Left renal pelvis (tissue), 4 donors: ENCODE measurements at regions not wholly inside any gene's neighbourhood (a gene's known extent, or its start where the extent isn't known, plus 50 kb on each side); places are given as distances from the start of the nearest gene placed in this dataset.

Source experiments
- DNase-seq, 4 donors: peaks; one replicate each; pipeline ENCODE4 v3.0.0-alpha.2; 2013; ENCODE audit warnings: low read depth in 4 of 4, low spot score in 3 of 4

DNA sequence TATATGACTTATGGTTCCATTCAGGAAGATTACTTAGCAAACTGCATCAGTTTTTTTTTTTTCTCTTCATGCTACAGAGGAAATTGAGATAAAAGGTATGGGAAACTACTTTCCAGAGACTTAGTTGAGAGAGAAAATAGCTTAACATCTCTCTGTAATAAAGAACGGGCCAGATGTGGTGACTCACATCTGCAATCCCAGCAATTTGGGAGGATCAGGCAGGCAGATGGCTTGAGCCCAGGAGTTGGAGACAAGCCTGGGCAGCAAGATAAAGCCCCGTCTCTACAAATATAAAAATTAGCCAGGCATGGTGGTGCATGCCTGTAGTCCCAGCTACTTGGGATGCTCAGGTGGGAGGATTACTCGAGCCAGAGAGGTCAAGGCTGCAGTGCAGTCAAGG lies 271.2 kb upstream of the TENM3 start:
- DNase-seq = no peak

DNA sequence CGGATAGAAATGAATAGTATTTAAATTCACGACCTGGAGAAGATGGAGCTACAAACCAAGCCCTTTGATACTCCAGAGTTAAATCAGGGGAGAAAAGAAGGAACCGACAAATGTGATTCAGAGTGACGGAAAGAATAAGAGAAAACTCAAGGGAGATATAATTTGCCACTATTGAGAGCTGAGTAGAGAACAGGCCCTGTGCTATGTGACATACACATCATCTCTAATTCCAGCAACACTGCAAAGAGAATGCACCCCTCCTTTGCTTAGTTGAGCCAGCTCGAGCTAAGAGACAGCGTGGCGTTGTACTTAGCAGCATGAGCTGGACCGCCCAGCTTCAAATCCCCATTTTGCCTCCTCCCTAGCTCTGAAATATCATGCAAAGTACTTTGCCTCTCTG lies 266.4 kb upstream of the TENM3 start:
- no peak for DNase-seq

- no peak for DNase-seq
Measured at GRCh38 chr4:181982437-181982836, 260.8 kb upstream of the TENM3 start.

DNA sequence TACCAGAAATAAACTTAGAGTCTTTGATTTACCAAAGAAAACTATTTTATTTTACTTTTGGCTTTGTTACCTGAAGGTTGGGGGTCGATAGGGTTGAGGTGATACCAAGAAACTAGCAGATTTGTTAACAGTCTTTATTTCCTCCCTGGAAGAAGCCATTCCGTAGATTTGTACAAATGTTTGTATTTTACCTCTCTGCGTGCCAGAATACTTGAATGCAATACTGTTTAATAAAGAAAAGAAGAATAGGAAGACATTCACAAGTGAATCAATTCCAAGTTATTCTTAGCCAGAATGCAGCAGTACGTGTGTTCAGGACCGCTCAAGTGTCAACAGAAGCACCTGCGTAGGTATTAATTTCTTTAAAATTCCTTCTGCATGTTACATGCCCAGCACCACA lies 260.3 kb upstream of the TENM3 start:
- no peak for DNase-seq

DNA sequence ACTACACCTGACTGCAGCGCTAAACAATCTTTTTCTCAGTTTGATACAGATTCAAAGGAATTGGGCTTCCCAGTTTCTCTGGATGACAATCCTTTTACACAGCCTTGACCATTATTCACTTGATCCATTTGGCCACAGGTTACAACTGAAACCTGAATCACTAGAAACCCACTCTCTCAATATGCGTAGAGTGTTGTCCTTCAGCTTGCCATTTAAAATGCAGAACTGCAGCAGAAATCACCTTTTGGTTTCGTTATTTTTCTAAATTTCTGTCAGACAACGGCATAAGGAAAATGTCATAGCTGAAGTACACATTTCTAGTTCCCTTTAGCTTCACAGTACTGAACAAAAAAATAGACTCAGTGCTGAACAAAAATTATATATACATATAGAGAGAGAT lies 255.8 kb upstream of the TENM3 start:
- no peak for DNase-seq

DNA sequence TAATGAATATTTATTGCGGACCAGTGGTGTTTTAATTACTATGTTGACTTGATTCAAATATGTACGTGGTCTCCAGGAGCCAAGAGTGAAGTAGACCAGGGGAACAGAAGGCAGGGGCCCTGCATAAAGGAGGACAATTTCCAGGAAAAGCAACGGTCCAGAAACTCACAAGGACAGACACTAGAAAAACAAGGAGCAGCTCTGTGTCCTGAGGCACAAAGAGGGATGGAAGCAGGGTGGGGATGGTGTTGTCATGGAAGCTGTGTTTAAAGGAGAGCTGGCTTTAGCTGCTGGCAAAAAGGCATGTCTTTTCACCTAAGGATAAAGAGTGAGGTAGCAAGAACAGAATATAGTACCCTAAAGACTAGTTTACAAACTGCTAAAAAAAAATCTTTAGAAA lies 254.1 kb upstream of the TENM3 start:
- no peak for DNase-seq

DNA sequence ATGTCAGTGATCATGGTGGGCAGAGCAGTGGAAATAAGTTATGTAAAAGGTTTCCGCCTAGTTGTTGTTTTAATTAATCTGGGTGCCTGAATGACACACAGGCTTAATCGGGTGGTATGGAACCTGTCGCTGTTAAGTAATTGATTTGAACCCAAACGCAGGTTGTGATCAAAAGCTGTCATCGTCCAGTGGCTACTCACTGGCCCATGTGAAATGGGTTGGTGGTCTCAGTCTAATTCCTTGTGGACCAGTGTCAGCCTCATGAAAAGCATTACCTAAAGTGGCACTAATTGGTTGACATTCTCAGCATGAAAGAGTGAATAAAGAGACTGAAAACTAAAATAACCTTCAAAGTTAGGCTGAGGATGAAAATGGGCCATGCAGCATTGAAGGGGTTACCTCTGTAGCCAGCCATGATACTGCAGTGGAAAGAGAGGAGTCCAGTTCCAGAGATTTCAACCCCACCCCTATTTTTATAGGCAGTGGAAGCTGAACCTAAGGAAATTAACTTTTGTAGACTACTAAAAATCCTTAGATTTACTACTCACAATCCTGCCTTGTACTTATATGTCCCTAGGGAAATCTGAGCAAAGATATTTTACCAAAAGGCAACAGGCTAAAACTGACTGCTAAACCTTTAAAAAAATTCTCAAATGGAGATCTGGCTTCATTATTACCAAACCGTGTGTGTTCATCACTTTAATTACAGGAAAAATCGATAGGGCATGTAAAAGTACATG lies 251.7 kb upstream of the TENM3 start:
- no peak for DNase-seq

DNA sequence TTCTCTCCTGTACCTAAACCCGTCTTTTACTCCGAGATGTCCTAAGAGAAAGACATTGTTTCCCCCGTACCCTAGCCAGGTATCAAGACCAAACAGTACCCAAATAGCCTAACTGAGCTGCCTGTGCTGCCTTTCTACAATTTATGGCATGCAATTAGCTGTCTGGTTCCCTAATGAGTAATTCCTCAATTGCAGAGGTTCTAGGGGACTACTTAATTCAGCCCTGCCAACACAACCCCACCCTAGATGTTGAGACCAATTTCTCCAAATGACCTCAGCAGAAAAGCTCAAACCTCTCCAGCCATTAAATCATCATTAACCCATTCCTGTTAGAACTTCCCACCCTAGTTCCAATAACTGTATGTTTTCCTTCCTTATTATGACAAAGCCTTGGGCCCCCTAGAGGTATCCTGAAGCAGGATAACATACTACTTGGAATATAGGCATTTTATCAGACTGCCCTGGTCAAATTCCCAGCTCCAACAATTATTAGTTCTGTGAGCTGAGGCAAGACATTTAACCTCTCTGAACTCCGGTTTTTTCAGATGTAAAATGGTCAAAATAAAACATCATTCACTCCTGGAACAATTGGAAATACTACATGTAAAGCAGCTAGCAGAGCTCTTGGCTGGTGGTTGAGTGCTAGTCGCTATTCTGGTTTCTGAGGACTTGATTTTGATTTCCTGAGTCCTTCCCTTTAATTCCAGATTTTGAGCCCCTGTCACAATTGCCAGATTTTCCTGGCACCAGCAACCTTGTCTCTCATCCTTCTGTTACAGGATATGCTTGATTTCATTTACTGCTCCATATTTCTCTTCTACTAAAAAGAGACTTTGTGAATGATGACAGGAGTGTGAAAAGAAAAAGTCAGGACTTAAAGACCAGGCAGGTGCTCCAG lies 244.6 kb upstream of the TENM3 start:
- no peak for DNase-seq

GRCh38 chr4:182000077-182000476 lies 243.1 kb upstream of the TENM3 start:
- DNase-seq = no peak

DNA sequence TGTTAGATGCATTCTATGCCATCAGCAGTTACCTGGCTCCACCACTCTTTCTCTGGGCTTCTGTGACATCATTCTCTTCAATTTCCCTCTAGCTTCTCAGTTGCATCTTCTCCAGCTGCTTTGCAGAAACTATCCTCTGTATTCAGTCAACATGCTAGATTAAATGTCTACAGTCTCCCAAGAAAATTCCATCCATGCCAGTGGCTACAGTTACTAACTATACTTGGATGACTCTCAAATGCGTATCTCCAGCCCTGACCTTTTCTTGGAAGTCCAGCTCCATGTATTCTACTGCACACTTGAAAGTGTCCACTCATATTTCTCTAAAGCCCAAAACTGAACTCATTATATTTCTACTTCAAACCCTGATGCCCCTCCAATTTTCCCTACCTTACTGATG lies 232.3 kb upstream of the TENM3 start:
- DNase-seq = no peak

DNA sequence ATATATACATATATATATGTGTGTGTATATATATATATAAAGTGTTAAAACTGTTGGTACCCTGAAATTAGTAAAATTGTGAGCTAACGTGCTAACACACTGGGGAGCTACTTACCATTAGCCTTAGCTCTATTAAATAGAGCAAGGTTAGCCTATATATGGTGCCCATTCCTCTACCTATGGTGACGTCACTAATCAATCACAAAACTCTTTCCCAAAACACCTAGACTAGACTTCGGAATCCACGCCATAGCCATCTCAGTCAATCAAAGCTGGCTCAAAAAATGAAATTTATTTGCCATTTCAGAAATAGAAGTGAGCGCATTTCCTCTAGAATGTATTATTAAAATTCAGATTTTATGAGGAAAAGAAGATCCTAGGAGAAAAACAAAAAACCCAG lies 229.0 kb upstream of the TENM3 start:
- DNase-seq = no peak

DNA sequence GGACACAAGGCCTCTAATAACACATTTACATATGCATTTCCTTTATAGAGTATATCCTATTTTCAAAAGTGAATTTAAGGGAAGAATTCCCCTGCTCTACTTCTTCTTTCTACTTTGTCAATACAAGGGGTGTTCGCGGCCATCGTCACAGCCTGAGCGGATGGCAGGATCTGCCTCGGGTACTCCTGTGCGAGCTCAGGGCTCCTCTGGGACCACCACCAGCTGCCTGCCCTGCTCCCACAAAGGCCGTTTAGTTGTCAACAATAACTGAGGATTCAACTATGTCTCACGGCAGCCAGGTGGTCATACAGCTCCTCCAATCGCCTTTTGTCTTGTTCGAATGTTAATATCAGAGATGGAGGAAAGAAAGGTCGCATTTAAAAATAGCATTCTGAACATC lies 228.2 kb upstream of the TENM3 start:
- no peak for DNase-seq

- DNase-seq = no peak
Measured at GRCh38 chr4:182015893-182016292, 227.3 kb upstream of the TENM3 start.

DNA sequence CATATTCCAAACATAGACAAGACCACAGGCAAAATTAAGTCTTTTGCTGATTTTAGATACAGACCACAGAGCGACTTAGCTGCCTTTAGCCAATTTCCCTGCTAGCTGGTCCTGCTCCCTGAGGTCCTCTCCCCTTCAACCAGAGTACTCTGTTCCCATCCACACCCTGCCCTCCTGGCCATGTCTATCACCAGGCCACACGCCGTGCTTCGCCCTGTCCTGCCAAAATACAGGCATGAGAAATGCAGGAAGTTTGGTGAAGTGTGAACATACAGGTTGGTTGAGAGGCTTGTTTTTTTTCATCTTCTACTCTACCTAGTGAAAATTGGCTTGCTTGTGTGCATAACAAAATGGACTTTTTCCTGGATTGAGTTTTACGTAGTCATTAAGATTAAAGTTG lies 226.2 kb upstream of the TENM3 start:
- no peak for DNase-seq

DNA sequence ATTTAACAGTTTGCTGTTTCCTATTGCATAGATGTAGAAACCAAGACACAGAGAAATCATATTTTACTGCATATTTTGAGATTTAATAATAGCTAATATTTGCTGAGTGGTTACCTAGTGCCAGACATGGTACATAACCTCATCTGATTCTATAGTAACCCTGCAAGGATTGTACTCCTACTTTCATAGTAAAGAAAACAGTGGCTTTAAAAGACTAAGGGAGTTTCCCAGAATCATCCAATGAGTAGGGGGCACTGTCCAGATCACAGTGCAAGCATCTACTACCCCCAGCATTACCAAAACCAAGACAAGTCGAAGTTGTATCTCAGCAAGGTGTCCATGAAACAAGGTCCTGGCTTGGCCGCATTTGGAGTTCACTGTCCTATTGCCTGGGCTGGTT lies 224.5 kb upstream of the TENM3 start:
- DNase-seq = no peak

DNA sequence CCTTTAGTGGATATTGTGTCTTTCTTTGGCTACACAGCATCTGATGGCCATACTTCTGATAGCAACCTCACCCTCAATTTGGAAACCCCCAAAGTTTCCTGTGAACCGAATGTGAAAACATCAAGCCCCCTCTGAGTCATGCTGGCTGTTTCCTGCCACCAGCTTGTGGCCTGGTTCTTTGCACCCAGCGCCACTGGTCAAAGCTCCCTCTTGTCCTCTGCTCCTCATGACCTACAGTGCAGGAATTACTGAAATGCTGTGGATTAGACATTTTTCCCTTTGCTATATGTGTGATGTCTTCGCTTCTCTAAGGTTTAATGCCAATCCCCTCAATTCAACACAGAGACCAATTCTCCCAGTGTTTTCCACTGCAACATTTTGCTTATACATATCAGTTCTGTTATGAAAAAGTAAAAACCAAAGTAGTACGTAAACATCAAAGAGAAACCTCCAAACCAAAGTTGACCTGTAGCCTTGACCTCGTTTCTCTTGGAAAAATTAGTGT lies 224.0 kb upstream of the TENM3 start:
- DNase-seq = no peak

- DNase-seq = no peak
Measured at GRCh38 chr4:182022909-182023308, 220.3 kb upstream of the TENM3 start.

DNA sequence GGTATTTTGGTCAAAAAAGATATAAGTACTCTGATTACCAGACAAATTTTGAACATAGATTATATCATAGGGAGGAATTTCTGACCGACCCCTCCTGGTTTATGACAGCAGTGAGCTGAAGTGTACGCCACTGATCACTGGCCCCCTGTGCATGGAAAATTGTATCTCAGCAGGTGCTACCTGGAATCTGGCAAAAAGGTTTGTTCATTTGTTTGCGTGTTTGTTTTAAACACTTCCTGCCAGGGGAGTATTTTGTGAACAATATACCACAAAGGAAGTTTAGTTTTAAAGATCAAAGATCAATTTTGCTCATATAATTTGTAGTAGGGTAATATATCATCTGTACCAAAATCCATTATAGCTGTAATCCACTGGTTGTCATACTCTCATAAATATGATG lies 219.7 kb upstream of the TENM3 start:
- no peak for DNase-seq

DNA sequence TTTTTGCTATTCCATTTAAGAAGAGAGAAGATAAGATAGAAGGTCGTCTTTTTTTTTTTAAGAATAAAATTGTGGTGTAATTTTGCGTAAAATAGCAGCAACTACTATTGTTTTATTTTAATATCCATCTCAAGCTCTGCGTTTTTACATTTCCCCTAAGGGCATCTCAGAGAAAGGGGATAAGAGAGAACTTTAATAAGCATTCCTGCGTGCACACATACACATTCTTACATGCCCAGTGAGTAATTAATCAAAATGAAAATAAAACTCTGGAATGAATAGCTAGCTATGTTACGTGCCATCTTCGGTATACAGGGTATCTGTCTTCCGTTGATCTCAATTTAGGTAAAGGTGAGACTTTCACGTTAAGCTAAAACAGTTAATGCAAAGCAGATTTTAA lies 200.3 kb upstream of the TENM3 start:
- no peak for DNase-seq

DNA sequence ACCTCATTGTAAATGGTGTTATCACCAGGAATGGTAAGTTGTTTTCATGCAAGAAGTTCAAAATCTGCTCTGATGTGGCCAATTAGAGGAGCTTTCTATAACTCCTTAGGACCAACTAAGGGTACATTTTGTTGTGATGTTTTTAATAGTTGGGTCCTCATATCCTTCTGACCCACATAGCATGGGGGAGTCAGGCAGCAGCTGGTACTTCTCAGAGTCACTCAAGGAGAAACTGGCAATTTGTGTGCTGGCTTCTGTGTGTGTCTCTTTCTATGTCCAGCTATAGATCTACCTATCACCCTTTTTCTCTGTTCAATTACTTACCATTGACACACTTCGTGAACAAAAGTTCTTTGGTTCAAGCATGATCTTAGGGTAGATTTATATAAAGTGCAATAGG lies 194.3 kb upstream of the TENM3 start:
- DNase-seq = no peak

GRCh38 chr4:182056866-182057265 lies 186.3 kb upstream of the TENM3 start:
- no peak for DNase-seq

DNA sequence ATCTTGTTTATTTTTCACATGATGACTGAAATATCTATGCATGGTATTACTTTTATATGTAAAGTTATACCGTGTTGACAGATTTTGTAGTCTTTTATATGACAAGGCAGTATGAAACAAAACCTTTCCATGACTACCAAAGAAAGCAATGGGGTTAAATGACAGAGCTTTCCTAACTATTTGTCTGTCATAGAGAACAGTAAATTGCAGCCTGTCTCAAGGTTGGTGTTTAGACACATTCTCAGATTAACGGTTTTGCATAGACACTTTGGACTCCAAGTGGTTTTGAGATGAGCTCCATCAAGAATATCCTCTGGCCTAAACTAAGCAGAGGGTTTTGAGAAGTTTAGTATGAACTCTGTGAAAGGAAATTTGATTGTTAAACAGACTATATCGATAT lies 180.7 kb upstream of the TENM3 start:
- DNase-seq = no peak
